OCI-LY3 (cell line): ENCODE measurements at regions not wholly inside any gene's neighbourhood (a gene's known extent, or its start where the extent isn't known, plus 50 kb on each side); places are given as distances from the start of the nearest gene placed in this dataset.

Source experiments
- H2AFZ ChIP-seq: fragments of 200-600, 300-600 bp; shearing (Covaris generic); 2 replicates; pipeline ENCODE4 v1.6.0; 2014; ENCODE audit warnings: antibody characterized with exemption, low read depth, low read length
- H3K27ac ChIP-seq: fragments of 200-600, 300-600 bp; sonication (generic); 2 replicates; pipeline ENCODE4 v1.5.1; 2014; ENCODE audit warnings: mild to moderate bottlenecking, low read length, moderate library complexity, mixed read lengths
- H3K27me3 ChIP-seq: fragments of 200-600, 300-600 bp; sonication (generic); 2 replicates; pipeline ENCODE4 v1.6.1; 2014; ENCODE audit warnings: low read depth, low read length, mixed read lengths
- H3K36me3 ChIP-seq: fragments of 200-600, 300-600 bp; sonication (generic); replicated peaks from 2 replicates; pipeline ENCODE3; 2014; ENCODE audit warnings: low read depth, low read length, mixed read lengths
- H3K4me1 ChIP-seq: fragments of 300-600, 200-600 bp; sonication (generic); 2 replicates; pipeline ENCODE4 v1.6.1; 2014; ENCODE audit warnings: low read length, mixed read lengths
- H3K4me2 ChIP-seq: fragments of 200-600, 300-600 bp; sonication (generic); 2 replicates; pipeline ENCODE4 v1.6.1; 2014; ENCODE audit warnings: low read length, mixed read lengths
- H3K4me3 ChIP-seq: fragments of 300-600, 200-600 bp; sonication (generic); 2 replicates; pipeline ENCODE4 v1.5.1; 2014; ENCODE audit warnings: antibody characterized with exemption, mild to moderate bottlenecking, low read length, moderate library complexity
- H3K79me2 ChIP-seq: fragments of 300-600, 200-600 bp; shearing (Covaris generic); 2 replicates; pipeline ENCODE4 v1.6.1; 2014; ENCODE audit warnings: mild to moderate bottlenecking, low read length, mixed read lengths
- H3K9ac ChIP-seq: fragments of 300-600, 200-600 bp; shearing (Covaris generic); 2 replicates; pipeline ENCODE4 v1.6.0; 2014; ENCODE audit warnings: mild to moderate bottlenecking, low read length, moderate library complexity
- H3K9me3 ChIP-seq: fragments of 200-600, 300-600 bp; shearing (Covaris generic); 2 replicates; pipeline ENCODE4 v1.6.1; 2014; ENCODE audit warnings: low read length, mixed read lengths; ENCODE audit not compliant: insufficient read depth
- H4K20me1 ChIP-seq: fragments of 200-600, 300-600 bp; sonication (generic); 2 replicates; pipeline ENCODE4 v1.6.1; 2016; ENCODE audit warnings: low read length, mixed read lengths; ENCODE audit not compliant: insufficient read depth
- EZH2phosphoT487 ChIP-seq: fragments of 200-600 bp; shearing (Covaris generic); IDR thresholded peaks from 2 replicates; pipeline ENCODE4 v1.6.1; 2018; ENCODE audit warnings: antibody characterized with exemption, mixed run types, low read depth
- TF ChIP-seq, protein P1 (sequence below): fragments of 200-600, 300-600 bp; sonication (generic); IDR thresholded peaks from 2 replicates; pipeline ENCODE4 v1.5.1; 2014; ENCODE audit warnings: antibody characterized with exemption, low read length, low read depth

DNA sequence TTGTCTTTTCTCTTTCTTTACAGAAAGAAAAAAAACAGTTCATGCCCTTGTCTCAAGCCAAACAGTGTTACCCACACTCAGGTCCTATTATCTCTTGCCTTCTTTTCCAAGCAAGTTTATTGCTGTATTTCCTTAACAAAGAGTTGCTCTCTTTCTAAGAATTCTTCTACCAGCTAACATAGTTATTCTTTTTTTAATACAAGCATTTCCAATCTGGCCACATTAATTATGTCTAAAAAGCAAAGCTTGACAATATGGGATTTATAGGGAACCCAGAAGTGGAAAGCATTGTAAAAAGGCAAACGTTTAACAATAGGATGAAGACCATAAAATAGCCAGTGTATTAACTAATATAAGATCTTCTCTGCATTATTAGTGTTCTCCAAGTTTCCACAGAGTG, 272.5 kb upstream of the CWC22 start:
- H3K36me3 ChIP-seq = no peaks in the 10 kb centered on the region
- no peak overlapping the region for H2AFZ ChIP-seq
- no peak overlapping the region for H3K4me3 ChIP-seq
- H3K79me2 ChIP-seq = no peaks in the 10 kb centered on the region
- H3K4me2 ChIP-seq = no peak overlapping the region
- no peak overlapping the region for H3K9ac ChIP-seq
- H4K20me1 ChIP-seq = no peaks in the 10 kb centered on the region
- no peak overlapping the region for H3K27ac ChIP-seq
- H3K4me1 ChIP-seq = no peaks in the 10 kb centered on the region
- H3K27me3 ChIP-seq = no peaks in the 10 kb centered on the region
- TF ChIP-seq EZH2phosphoT487 = no peak
- TF ChIP-seq, protein P1, sequence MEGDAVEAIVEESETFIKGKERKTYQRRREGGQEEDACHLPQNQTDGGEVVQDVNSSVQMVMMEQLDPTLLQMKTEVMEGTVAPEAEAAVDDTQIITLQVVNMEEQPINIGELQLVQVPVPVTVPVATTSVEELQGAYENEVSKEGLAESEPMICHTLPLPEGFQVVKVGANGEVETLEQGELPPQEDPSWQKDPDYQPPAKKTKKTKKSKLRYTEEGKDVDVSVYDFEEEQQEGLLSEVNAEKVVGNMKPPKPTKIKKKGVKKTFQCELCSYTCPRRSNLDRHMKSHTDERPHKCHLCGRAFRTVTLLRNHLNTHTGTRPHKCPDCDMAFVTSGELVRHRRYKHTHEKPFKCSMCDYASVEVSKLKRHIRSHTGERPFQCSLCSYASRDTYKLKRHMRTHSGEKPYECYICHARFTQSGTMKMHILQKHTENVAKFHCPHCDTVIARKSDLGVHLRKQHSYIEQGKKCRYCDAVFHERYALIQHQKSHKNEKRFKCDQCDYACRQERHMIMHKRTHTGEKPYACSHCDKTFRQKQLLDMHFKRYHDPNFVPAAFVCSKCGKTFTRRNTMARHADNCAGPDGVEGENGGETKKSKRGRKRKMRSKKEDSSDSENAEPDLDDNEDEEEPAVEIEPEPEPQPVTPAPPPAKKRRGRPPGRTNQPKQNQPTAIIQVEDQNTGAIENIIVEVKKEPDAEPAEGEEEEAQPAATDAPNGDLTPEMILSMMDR = no peak
- H3K9me3 ChIP-seq = no peaks in the 10 kb centered on the region

DNA sequence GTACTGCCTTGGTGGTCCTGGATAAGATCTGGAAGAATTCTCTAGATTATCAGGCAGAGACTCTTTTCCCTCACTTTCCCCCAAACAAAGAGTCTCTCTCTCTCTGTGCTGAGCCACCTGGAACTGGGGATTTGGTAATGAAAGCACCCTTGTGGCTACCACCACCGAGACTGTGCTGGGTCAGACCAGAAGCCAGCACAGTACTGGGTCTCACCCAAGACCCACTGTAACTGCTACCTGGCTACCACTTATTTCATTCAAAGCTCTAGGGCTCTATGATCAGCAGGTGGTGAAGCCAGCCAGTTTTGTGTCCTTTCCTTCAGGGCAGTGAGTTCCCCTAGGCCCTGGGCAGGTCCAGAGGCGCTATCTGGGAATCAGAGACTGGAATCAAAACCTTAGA, 269.6 kb upstream of the CWC22 start:
- Histone ChIP-seq H3K27ac (no peak overlapping the region), H3K4me3 (no peak overlapping the region), H3K36me3 (no peaks in the 10 kb centered on the region), H3K9me3 (no peaks in the 10 kb centered on the region), H3K4me1 (no peaks in the 10 kb centered on the region), H3K79me2 (no peaks in the 10 kb centered on the region), H2AFZ (no peak overlapping the region), H3K4me2 (no peak overlapping the region), H4K20me1 (no peaks in the 10 kb centered on the region), H3K9ac (no peak overlapping the region), H3K27me3 (no peaks in the 10 kb centered on the region)
- TF ChIP-seq, protein P1 = no peak
- no peak for TF ChIP-seq EZH2phosphoT487

DNA sequence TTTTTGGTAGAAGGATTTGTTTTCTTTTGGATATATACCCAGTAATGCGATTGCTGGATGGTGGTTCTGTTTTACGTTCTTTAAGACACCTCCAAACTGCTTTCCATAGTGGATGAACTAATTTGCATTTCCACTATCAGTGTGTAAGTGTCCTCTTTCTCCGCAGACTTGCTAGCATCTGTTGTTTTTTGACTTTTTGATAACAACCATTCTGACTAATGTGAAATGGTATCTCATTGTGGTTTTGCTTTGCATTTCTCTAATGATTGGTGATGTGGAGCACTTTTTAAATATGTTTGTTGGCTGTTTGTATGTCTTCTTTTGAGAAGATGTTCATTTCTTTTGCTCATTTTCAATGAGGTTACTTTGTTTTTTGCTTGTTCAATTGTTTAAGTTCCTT, 260.9 kb upstream of the CWC22 start:
- no peak overlapping the region for H3K4me3 ChIP-seq
- H3K27me3 ChIP-seq = no peaks in the 10 kb centered on the region
- no peak overlapping the region for H3K27ac ChIP-seq
- H3K4me2 ChIP-seq = no peak overlapping the region
- H4K20me1 ChIP-seq = no peaks in the 10 kb centered on the region
- H3K9ac ChIP-seq = no peak overlapping the region
- TF ChIP-seq EZH2phosphoT487 = no peak
- no peak overlapping the region for H2AFZ ChIP-seq
- H3K36me3 ChIP-seq = no peaks in the 10 kb centered on the region
- no peaks in the 10 kb centered on the region for H3K79me2 ChIP-seq
- no peaks in the 10 kb centered on the region for H3K9me3 ChIP-seq
- H3K4me1 ChIP-seq = no peaks in the 10 kb centered on the region

DNA sequence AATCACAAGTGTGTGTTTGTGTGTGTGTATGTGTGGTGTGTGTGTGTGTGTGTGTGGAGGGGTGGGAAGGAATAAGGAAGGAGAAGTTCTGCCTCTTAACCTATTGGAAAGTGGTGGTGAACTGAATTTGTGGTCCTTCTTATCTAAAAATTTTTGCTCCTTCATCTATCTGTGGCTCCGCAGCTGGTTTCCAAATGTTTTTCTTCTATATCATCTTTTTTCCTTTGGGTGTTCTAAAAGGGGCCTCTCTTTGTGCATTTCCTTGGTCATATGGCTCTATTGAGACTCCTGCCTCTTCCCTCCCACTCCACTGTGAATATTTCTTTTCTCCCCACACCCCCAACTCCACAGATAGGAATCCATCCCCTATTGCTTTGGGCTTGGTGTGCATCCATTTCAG, 254.9 kb upstream of the CWC22 start:
- Histone ChIP-seq H3K4me1 (peaks cover 3% of the 10 kb centered on the region; the same call in 1 of the 2 replicates), H3K9me3 (no peaks in the 10 kb centered on the region), H3K4me3 (no peak overlapping the region), H3K79me2 (no peaks in the 10 kb centered on the region), H3K27me3 (no peaks in the 10 kb centered on the region), H2AFZ (no peak overlapping the region), H4K20me1 (no peaks in the 10 kb centered on the region), H3K4me2 (no peak overlapping the region), H3K27ac (no peak overlapping the region), H3K36me3 (no peaks in the 10 kb centered on the region), H3K9ac (no peak overlapping the region)
- TF ChIP-seq EZH2phosphoT487 = no peak
- TF ChIP-seq, protein P1 = no peak

DNA sequence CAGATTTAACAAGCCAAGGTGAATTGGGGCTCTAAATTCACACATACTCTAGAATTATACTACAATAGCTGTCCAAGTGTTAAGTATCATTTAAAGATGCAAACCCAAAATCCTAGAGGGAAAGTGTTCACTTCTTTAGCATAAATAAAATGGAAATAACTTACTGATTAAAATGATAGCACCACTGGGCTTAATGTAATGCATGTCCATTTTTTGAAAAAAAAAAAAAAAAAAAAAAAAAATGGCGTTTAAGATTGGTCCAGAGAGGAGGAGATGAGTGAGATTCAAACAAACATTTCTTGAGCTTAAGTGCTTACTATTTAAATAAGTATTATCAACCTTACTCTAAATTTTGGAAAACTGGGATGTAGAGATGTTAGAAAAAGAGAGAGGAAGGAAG, 251.5 kb upstream of the CWC22 start:
- no peaks in the 10 kb centered on the region for H3K79me2 ChIP-seq
- H3K9ac ChIP-seq = no peak overlapping the region
- H3K4me1 ChIP-seq = peaks cover 3% of the 10 kb centered on the region; the same call in 1 of the 2 replicates
- H3K4me3 ChIP-seq = no peak overlapping the region
- H3K27me3 ChIP-seq = no peaks in the 10 kb centered on the region
- H3K4me2 ChIP-seq = no peak overlapping the region
- H4K20me1 ChIP-seq = no peaks in the 10 kb centered on the region
- H3K9me3 ChIP-seq = no peaks in the 10 kb centered on the region
- no peak for TF ChIP-seq EZH2phosphoT487
- TF ChIP-seq, protein P1 = no peak
- H3K27ac ChIP-seq = no peak overlapping the region
- H3K36me3 ChIP-seq = no peaks in the 10 kb centered on the region
- no peak overlapping the region for H2AFZ ChIP-seq
